Kidney (tissue), 13 donors: ENCODE measurements at regions not wholly inside any gene's neighbourhood (a gene's known extent, or its start where the extent isn't known, plus 50 kb on each side); places are given as distances from the start of the nearest gene placed in this dataset.

ENCODE experiments used
- DNase-seq, 5 donors: peaks; one replicate each; pipeline ENCODE4 v3.0.0-alpha.2; 2013 to 2020
- FAIRE-seq: peaks from 2 replicates; lab custom pipeline; 2012; peaks lifted over from hg19 to GRCh38; lab: Jason Lieb, UNC
- H3K27ac ChIP-seq, 2 donors: one replicate each; pipeline ENCODE4 v1.7.0; 2013; ENCODE audit warnings: low read depth in 2 of 2, low read length in 2 of 2, inconsistent platforms in 1 of 2
- H3K27me3 ChIP-seq: one replicate; pipeline ENCODE4 v1.7.1; 2013; ENCODE audit warnings: low read length, inconsistent platforms; ENCODE audit not compliant: control insufficient read depth, insufficient read depth
- H3K36me3 ChIP-seq, 3 donors: one replicate each; pipeline versions ENCODE4 v1.7.0 to v1.7.1; 2013; ENCODE audit warnings: low read length in 3 of 3, control low read depth in 1 of 3, inconsistent platforms in 1 of 3; ENCODE audit not compliant: insufficient read depth in 3 of 3, control insufficient read depth in 2 of 3
- H3K4me1 ChIP-seq, 3 donors: one replicate each; pipeline versions ENCODE4 v1.7.0 to v1.7.1; 2013; ENCODE audit warnings: low read length in 3 of 3, inconsistent platforms in 1 of 3, low read depth in 1 of 3; ENCODE audit not compliant: control insufficient read depth in 2 of 3, insufficient read depth in 2 of 3
- H3K4me3 ChIP-seq, 3 donors: one replicate each; pipeline versions ENCODE4 v1.7.0 to v1.8.1; 2013; ENCODE audit warnings: low read length in 3 of 3, control low read depth in 1 of 3, inconsistent platforms in 1 of 3
- H3K9ac ChIP-seq, 3 donors: one replicate each; pipeline versions ENCODE4 v1.7.0 to v1.7.1; 2013; ENCODE audit warnings: low read length in 3 of 3, control low read depth in 1 of 3, inconsistent platforms in 1 of 3
- H3K9me3 ChIP-seq, 3 donors: one replicate each; pipeline versions ENCODE4 v1.7.0 to v1.7.1; 2013; ENCODE audit warnings: low read length in 3 of 3, control low read depth in 1 of 3, inconsistent platforms in 1 of 3; ENCODE audit not compliant: control insufficient read depth in 2 of 3, insufficient read depth in 1 of 3
- CTCF ChIP-seq: IDR thresholded peaks from 3 replicates; pipeline ENCODE4 v1.5.1; 2012; ENCODE audit warnings: mild to moderate bottlenecking, moderate library complexity, borderline replicate concordance; ENCODE audit not compliant: insufficient read depth; ENCODE audit errors: extremely low read depth
- intact Hi-C: fragments of 100-400 bp; cut with DNase I; formaldehyde crosslinking; loops from one replicate; pipeline ENCODE4 v1.11.1; 2022
- donor health status: control.
- donor health status: control.
- donor health status: control.
- donor health status: control.
- donor health status: control.
- donor health status: DM: yes; HTN: yes; CAD: no.
- donor health status: Normal renal cell carcinoma (clear cell type).

GRCh38 chr4:66339007-66339406 is 668.7 kb upstream of the EPHA5 start:
- intact Hi-C loops = no loop called here
- Histone ChIP-seq H3K27me3 (no peaks in the 10 kb centered on the region), H3K9me3 (no peaks in the 10 kb centered on the region), H3K36me3 (no peaks in the 10 kb centered on the region), H3K9ac (no peak overlapping the region), H3K4me1 (no peaks in the 10 kb centered on the region), H3K4me3 (no peak overlapping the region), H3K27ac (no peak overlapping the region)
- no peak for FAIRE-seq
- TF ChIP-seq CTCF = no peak
- DNase-seq = no peak

- TF ChIP-seq CTCF = no peak
- H3K27me3 ChIP-seq = no peaks in the 10 kb centered on the region
- H3K9ac ChIP-seq = no peak overlapping the region
- intact Hi-C loops = no loop called here
- FAIRE-seq (no peak), DNase-seq (no peak)
- H3K9me3 ChIP-seq = no peaks in the 10 kb centered on the region
- H3K4me3 ChIP-seq = no peak overlapping the region
- H3K4me1 ChIP-seq = no peaks in the 10 kb centered on the region
- no peak overlapping the region for H3K27ac ChIP-seq
- no peaks in the 10 kb centered on the region for H3K36me3 ChIP-seq
Measured at GRCh38 chr4:66331761-66332160, 661.5 kb upstream of the EPHA5 start.

DNA sequence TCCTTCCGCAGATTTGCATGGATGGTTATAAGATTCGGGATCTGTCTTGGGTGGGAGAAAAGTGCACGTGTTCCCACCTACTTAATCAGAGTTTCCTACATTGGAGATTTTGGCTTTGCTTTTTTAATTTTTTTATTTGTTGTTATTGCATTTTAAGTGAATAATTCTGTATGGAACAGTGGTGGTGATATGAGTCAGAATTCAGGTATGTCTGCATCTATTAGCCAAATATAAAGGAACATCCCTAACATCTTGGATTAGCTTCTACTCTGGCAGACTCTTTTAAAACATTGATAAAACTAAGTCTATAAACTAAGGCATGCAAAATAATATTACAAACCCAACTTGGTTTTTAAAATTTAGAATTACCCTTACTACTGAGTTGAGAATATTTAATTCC is 659.8 kb upstream of the EPHA5 start:
- TF ChIP-seq CTCF = no peak
- intact Hi-C loops = no loop called here
- H3K27ac ChIP-seq = no peak overlapping the region
- no peaks in the 10 kb centered on the region for H3K36me3 ChIP-seq
- no peaks in the 10 kb centered on the region for H3K27me3 ChIP-seq
- no peak for FAIRE-seq
- H3K4me3 ChIP-seq = no peak overlapping the region
- DNase-seq = no peak
- no peak overlapping the region for H3K9ac ChIP-seq
- no peaks in the 10 kb centered on the region for H3K9me3 ChIP-seq
- no peaks in the 10 kb centered on the region for H3K4me1 ChIP-seq
